ENCODE measurements at regions not wholly inside any gene's neighbourhood (a gene's known extent, or its start where the extent isn't known, plus 50 kb on each side); places are given as distances from the start of the nearest gene placed in this dataset.
"Not testable (repeated sequence)": the region's sequence is repeated elsewhere in the genome, so short reads cannot be mapped to it uniquely, and the experiment has no call there.

DNA sequence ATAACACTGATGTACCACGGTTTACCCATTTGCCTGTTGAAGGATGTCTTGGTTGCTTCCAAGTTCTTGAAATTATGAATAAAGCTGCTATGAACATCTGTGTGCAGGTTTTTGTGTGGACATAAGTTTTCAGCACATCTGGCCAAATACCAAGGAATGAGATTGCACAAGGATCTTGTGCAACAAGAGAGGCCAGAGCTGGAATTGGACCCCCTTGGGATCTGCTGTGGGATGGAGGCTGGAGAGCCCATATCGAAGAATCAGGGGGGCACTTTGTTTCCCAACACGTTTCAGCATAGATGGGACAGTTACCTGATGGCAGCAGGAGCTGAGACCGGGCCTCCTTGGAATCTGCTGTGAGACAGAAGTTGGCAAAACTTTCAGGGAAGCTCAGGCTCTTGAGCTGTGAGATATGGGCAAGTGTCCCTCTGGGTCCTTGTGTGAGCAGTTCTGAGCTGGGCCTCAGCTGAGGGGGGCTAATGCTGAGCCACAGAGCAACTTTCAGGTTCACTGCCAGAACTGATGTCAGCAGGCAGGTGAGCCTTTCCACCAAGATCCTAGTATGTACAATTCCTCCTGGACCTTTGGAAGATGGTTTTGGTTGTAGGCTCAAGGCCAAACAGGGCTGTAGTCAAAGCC is 115.2 kb upstream of the RAB18 start:
- DNase-seq (ENCODE audit: low read depth in 3 of 3), result no peak

DNA sequence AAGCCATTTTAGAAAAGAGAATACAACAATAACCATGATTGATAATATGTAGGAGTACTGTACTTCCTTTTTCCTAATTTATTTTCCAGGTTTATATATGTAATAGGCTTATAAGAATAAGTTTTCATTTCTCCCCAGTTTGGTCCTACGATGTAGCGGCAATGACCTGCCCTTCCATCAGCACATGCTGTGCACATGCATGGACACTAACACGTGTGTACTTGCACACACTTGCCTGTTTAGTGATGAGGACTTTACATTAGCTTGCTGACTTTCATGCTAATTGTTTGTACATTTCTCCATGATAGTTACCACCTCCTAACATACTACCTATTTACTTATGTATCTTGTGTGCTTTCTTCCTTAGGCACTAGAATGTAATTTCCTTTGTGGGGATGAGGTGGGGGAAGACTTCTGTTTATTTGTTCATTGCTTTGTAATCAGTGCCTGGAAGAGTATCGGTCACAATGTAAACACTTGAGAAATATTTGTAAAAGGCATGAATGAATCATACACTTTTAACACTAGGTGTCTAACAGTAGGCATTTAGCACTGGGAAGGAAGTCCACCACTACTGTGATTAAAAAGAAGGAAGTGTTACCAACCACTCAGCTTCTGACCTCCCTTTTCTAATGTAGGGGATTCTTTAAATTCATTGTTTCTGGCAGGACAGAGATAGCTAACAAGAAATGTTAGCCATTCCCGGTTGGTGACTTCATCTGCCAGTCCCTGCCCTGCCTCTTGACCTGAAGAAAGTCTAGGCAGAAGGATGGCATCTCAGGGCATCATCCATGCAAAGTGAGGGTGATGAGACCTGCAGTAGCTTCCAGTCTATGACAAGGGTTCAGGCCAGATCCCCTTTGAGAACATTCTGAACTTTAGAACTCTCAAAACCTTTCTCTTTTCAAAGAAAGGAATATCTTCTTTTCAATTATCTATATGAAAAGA is 120.2 kb upstream of the RAB18 start:
- DNase-seq (ENCODE audit: low read depth in 3 of 3), result no peak

DNA sequence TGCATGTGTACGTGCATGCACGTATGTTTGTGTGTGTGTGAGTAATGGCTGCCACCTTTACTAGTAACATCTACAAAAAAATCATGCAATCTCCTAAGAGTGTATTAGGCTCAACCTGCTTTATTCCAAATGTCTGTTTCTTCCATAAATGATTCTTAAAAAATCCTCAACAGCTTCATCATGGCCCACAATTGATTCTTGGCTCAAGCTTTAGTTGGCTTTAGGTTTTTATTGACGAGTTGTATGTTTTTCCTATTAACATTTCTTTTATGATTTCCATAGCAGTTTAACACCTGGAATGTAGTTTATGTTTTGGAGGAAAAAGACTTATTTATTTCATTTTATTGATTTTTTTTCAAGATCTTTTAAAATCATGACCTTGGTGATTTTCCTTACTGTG is 121.9 kb upstream of the RAB18 start:
- DNase-seq (ENCODE audit: low read depth in 3 of 3), result no peak

DNA sequence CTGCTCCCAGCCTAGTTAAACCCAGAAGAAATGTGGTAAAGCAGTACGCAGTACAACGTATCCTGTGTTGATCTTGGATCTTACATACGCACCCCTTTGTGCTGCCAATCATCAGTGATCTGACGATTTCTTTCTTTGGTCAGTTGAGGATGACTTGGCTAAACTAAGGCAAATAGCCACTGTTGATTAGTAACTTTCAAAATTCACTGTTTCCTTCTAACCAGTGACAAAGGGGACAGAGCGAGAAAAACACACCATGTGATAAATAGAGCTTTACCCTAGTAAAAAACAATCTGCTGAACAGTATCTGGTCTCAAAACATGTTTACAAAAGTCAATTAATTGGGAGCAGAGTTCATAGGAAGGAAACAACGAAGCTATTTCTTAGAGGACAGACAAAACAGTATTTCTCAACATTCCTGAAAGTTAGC is 123.2 kb upstream of the RAB18 start:
- no peak for DNase-seq (ENCODE audit: low read depth in 3 of 3)

DNA sequence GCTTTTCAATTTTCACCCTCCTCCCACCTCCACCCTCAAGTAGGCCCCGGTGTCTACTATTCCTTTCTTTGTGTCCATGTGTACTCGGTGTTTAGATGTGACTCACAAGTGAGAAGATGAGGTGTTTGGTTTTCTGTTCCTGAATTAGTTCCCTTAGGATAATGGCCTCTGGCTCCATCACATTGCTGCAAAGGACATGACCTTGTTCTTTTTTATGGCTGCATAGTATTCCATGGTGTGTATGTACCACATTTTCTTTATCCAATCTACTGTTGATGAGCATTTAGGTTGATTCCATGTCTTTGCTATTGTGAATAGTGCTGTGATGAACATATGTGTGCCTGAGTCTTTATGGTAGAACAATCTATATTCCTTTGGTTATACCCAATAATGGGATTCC is 125.1 kb upstream of the RAB18 start:
- not testable (repeated sequence) for DNase-seq (ENCODE audit: low read depth in 3 of 3)

DNA sequence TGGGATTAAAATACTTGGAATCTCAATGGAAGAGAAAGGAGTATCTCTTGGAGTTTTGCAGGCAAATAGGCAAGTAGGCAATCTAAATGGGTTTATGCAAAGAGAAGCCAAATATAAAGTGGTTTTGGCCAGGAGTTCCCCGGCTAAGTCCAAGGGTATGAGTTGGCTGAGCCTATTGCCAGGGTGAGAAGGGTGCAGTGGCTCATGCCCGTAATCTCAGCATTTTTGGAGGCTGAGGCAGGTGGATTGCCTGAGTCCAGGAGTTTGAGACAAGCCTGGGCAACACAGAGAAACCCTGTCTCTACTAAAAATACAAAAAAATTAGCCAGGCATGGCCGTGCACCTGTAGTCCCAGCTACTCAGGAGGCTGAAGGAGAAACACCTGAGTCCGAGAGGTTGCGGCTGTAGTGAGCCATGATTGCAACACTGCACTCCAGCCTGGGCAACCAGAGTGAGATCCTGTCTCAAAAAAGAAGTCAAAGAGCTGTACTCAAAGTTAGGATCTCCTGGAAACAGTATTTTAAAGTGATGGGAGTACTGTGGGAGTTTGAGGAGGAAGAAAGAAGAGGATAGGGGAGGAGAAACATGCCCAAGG is 130.4 kb upstream of the RAB18 start:
- no peak for DNase-seq (ENCODE audit: low read depth in 3 of 3)

DNA sequence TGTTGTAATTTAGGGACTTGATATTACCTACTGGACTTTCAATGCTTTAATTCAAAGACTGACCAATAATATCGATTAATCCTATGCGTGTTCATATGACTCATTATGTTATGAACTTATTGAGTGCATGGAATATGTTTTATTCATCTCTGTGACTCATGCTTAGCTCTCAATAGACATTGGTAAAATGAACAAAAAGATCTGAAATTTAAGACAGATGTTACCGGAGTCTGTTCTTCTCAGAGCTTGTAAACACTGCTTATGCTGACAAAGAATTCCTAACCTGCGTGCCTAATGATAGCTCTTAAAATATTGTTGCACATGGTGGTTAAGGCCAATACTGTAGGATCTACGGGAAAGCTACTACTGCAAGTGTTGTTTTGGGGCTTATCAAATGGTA is 131.5 kb upstream of the ACBD5 start:
- no peak for DNase-seq (ENCODE audit: low read depth in 3 of 3)

DNA sequence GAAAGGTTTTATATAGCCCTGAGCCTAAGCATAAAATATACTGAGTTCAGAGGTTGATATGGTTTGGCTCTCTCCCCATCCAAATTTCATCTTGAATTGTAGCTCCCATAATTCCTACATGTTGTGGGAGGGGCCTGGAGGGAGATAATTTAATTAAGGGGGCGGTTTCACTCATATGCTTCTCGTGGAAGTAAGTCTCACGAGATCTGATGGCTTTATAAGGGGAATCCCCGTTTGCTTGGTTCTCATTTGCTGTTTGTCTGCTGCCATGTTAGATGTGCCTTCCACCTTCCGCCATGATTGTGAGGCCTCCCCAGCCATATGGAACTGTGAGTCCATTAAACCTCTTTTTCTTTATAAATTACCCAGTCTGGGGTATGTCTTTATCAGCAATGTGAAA is 130.8 kb upstream of the ACBD5 start:
- not testable (repeated sequence) for DNase-seq (ENCODE audit: low read depth in 3 of 3)

DNA sequence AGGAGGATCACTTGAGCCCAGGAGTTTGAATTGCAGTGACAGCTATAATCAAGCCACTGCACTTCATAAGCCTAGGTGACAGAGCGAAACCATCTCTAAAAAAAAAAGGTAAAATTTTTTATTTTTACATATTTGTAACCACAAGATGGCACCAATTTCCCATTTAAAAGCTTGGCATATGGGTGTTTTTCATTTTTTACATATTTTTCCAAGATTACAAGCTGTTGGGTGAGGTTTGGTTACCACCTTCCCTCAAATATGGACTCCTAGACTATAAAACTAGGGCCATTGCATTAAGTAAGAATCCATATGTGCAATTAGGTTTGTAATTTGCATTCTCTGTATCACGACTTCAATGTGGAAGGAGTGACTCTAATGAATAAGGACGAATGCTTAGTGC is 129.3 kb upstream of the ACBD5 start:
- DNase-seq (ENCODE audit: low read depth in 3 of 3), result no peak

DNA sequence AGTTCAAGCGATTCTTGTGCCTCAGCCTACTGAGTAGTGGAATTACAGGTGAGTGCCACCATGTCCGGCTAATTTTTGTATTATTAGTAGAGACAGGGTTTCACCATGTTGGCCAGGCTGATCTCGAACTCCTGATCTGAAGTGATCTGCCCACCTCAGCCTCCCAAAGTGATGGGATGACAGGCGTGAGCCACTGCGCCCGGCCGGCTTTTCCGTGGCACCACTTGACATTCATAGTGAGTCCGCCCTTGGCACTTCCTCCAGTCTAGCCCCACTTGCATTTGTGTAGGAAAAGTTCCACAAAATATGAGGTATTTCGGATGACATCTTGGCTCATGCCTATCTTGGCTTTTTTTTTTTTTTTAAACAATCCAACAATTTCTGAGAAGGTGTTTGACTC is 128.1 kb upstream of the ACBD5 start:
- DNase-seq (ENCODE audit: low read depth in 3 of 3), result no peak

DNA sequence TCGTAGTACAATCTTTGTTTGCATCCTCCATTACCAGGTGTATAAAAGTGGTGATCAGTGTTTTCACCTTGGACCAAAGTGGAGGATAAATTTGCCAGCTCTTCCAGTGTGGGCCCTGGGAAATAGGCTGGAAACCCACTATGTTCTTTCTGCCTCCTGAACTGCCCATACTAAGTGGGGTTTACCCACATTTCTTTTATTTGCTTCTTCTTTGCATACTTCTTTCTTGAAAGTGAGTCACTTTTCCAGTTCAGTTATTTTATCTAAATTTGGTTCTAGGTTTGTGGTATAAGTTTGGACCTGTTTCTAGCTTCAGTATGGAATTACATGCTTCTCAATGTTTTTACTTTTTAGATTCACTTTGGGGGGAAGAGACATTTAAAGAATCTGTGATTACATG is 126.2 kb upstream of the ACBD5 start:
- DNase-seq (ENCODE audit: low read depth in 3 of 3), result no peak

DNA sequence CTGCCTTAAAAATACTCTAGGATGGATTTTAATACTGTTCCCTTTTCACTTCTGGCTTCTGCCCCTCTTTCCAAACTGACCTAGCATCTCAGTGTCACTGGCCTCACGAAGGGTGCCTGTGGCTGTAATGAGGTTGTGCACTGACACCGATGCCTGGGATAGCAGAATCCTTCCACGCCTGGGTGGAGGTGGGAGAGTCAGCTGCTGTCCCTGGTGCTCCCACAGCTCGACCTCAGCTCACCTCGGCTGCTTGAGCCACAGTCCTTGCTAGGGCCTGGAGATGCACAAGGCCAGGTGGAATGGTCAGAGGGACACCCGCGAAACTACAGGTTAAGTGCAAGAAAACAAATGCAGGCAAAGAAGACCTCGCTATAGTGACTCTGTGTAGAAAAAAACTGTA is 123.4 kb upstream of the ACBD5 start:
- no peak for DNase-seq (ENCODE audit: low read depth in 3 of 3)

DNA sequence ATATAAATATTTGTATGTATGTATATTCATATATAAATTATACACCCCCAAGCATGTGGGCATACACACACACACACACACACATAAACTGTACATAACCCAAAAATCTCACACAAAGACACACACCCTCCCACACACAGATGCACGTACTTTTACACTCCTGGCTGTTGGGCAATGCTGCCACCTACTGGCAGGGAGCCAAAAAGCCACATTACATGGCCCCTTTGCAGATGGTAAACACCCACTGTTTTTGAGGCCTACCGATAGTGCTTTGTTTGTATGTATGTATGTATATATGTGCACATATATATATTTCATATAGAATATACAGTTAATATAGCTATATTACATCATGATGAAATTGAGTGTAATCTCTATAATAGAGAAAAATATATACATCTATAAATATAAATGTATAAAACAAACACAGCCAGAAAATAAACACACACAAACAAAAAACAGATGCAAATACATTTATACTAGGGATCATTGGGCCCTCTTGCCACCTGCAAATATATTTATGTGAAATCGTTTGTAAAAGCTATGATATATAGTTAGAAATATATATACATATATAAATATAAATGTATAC is 120.1 kb upstream of the ACBD5 start:
- DNase-seq (ENCODE audit: low read depth in 3 of 3), result peak; percentile 62 to 79 (median 74)

DNA sequence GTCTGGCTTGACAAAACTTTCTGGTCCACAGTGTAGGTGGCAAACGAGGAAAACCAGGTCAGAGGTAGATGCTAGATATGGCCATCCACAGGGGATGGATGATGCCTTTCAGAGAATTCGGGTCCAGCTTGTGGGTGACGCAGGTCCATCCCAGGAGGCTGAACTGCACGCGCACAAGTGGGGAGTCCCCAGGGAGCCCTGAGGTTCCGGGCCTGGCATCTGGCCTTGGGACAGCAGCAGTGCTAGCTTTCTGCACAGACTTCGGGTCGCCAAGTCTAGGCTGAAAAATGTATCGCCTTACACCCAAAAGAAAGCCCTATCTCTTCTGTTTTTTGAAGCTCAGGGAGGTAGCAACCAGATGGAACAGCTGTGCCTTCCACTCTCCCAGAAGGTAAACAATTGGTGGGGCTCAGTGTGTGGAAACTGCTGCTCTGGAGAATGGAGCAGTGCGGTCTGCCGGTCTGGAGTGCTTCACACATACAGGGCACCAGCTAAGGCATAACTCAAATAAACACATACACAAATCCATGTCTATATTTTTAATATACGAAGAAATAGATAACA is 119.3 kb upstream of the ACBD5 start:
- no peak for DNase-seq (ENCODE audit: low read depth in 3 of 3)

DNA sequence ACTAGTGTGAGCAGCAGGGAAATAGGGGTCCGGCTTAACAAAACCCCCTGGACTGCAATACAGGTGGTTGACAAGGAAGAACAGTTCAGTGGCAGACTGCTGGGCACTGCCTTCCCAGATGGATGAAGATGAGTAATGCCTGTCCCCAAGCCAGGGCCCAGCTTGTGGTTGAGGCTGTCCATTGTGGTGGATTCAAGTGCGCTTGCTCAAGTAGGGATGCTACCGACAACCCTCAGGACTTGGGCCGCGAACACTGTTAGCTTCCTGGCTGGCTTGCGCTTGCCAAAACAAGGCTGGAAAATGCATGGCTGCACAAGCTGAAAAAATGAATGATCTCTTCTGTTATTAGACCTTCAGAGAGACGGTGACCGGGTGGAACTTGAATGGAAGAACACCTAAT is 116.1 kb upstream of the ACBD5 start:
- DNase-seq (ENCODE audit: low read depth in 3 of 3), result no peak

DNA sequence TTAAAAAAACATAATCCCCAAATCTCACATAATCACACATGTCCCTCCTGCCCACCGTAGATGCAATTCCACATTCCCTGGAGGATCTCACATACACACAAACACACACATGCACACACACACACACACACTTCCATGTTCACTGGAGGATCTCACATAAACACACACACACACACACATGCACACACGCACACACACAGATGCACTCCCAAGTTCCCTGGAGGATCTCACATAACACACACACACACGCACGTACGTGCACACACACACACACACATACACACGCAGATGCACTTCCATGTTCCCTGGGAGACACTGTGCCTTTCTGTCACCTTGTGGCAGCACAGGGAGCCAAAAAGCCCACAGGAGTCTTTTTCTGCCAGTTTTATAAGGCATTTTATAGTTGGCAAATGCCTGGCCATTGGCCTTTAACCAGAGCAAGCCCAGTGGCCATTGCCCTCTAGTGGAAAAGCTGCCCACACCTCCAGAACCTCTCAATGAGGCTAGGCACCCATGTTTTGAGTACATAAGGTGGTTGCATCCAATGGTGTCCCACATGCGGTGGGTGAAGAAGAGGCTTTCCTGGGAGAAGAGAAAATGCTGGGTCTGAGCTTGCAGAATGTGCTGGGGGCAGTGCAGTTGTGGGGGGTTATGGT is 115.4 kb upstream of the ACBD5 start:
- no peak for DNase-seq (ENCODE audit: low read depth in 3 of 3)

DNA sequence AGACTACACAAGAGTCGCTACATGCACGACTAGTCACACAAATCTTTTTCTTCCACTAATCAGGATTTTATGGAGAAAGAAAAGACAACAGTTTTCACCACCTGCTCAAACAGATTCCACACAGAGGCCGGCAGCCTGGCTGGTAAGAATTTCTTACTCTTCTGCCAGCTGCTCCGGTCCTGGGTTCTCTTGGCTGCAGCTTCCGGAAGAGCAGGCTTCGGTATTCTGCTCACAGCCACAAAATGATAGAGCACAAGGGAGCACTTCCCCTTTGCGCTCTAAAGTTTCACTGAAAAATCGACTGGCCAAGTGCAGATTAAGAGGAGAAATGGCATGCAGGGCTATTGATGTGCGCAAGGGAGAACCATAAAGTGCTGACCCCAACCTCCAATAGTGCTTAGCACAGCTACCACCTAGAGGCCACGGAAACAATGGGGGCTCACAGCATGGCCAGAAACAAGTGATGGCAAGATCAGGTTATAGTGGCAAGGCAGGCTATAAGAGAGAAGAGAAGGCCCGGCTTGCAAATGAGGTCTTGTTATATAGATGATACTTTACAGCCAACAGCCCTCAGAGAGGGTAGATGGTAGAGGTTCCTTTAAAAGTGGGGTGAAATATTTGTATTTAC is 114.2 kb upstream of the ACBD5 start:
- not testable (repeated sequence) for DNase-seq (ENCODE audit: low read depth in 3 of 3)

DNA sequence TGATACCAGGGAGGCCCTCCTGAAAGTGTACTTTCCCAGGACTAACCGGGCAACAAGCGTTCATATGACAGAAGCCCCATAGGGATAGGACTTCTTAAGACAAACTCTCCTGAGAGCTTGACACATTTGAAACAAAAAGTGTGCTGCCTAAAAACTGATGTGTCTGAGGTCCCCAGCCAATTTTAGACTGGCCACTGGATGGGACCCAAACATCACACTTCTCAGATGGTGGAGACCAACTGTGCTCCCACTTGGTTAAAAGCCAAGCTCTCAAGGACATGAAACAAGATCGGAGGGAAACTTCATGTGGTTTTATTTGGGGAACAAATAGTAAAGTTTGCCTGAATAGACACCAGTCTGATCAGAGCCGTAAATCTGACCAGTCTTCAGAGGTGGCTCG is 113.5 kb upstream of the ACBD5 start:
- not testable (repeated sequence) for DNase-seq (ENCODE audit: low read depth in 3 of 3)

DNA sequence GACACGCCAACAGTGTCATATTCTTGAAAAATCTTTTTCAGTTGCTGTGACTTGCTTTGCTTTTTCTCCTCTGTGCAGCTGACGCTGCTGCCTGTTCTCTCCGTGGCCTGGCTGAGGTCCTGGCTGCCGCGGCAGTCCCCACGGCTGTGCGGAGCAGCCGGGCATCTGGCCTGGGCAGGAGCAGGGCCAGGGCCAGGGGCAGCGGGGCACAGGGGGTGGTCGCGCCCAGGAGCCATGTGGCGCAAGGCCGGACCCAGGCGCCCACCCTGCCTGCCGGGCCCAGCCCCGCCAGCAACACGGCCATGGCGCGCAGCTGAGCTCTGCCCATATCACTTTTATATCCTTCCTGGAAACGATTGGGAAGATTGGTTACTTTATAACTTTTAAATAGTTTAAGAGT is 109.4 kb upstream of the ACBD5 start:
- DNase-seq (ENCODE audit: low read depth in 3 of 3), result no peak

DNA sequence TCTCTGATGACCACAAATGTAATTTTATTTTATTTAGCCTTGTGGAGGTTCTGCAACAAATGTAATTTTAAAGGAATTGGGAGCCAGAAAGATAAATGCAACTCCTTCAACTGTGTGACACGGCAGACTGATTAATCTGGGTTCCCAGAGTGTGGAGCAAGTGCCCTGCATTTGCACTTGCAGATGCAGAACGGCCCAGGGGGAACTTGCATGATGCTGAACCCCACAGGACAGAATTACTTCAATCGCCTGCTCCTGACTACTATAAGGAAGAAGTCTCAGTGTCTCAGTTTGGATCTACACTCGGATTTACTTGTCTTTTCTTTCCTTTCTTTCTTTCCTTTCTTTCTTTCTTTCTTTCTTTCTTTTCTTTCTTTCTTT is 107.2 kb upstream of the ACBD5 start:
- not testable (repeated sequence) for DNase-seq (ENCODE audit: low read depth in 3 of 3)

DNA sequence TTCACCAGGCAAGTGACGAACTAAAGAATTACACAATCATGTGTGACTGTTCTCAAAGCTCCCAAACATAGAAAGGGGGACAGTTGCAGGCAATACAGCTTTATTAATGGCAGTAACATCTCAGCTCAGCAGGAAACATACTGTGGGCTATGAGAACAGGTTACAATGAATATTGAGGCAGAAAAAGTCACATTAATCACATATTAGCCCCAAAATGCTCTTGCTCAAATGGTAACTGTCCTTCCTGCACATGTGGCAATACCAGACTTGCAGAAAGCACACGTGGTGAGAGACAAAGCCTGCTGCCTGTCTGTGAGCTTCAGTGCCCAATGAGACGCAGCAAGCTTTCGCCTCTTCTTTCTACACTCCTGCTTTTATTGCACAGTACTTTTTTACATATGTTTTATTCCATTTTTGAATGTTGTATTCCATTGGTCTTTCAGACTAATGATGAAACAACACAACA is 104.9 kb upstream of the ACBD5 start:
- no peak for DNase-seq (ENCODE audit: low read depth in 3 of 3)
